Cerebellar nuclear complex (tissue), 1 donor: ENCODE measurements at regions not wholly inside any gene's neighbourhood (a gene's known extent, or its start where the extent isn't known, plus 50 kb on each side); places are given as distances from the start of the nearest gene placed in this dataset.

Source experiments
- DNase-seq, 2 experiments: peaks; one replicate each; lab custom pipeline; 2025; lab: John Stamatoyannopoulos, UW

GRCh38 chr5:164376843-164377242 lies 871.4 kb downstream of the MAT2B start:
- DNase-seq, result no peak

- DNase-seq, result no peak
These were observed 872.3 kb downstream of the MAT2B start for GRCh38 chr5:164377746-164378145.

- no peak for DNase-seq
These were observed 878.2 kb downstream of the MAT2B start for GRCh38 chr5:164383662-164384061.

GRCh38 chr5:164392531-164392930 lies 887.1 kb downstream of the MAT2B start:
- DNase-seq, result no peak

- DNase-seq, result no peak
These were observed 889.3 kb downstream of the MAT2B start for GRCh38 chr5:164394686-164395194.

GRCh38 chr5:164412531-164412930 lies 907.1 kb downstream of the MAT2B start:
- no peak for DNase-seq

- DNase-seq, result no peak
These were observed 914.7 kb downstream of the MAT2B start for GRCh38 chr5:164420161-164420560.

GRCh38 chr5:164422400-164422799 lies 917.0 kb downstream of the MAT2B start:
- DNase-seq, result no peak

- DNase-seq, result no peak
These were observed 926.4 kb downstream of the MAT2B start for GRCh38 chr5:164431634-164432304.

GRCh38 chr5:164433106-164433870 lies 927.9 kb downstream of the MAT2B start:
- DNase-seq, result no peak

GRCh38 chr5:164435576-164435975 lies 930.2 kb downstream of the MAT2B start:
- DNase-seq, result no peak

- DNase-seq, result no peak
These were observed 934.4 kb downstream of the MAT2B start for GRCh38 chr5:164439799-164440198.

GRCh38 chr5:164449460-164449859 lies 944.0 kb downstream of the MAT2B start:
- DNase-seq, result no peak

GRCh38 chr5:164466033-164466432 lies 960.6 kb downstream of the MAT2B start:
- DNase-seq, result no peak

- no peak for DNase-seq
These were observed 964.9 kb downstream of the MAT2B start for GRCh38 chr5:164470312-164470711.

- no peak for DNase-seq
These were observed 966.7 kb downstream of the MAT2B start for GRCh38 chr5:164472165-164472564.

- no peak for DNase-seq
These were observed 970.0 kb downstream of the MAT2B start for GRCh38 chr5:164475339-164475977.

GRCh38 chr5:164481270-164481669 lies 975.9 kb downstream of the MAT2B start:
- DNase-seq, result no peak

- no peak for DNase-seq
These were observed 976.9 kb downstream of the MAT2B start for GRCh38 chr5:164482351-164482750.

GRCh38 chr5:164484948-164485347 lies 979.5 kb downstream of the MAT2B start:
- no peak for DNase-seq

- DNase-seq, result no peak
These were observed 982.5 kb downstream of the MAT2B start for GRCh38 chr5:164487939-164488338.

- DNase-seq, result no peak
These were observed 992.1 kb downstream of the MAT2B start for GRCh38 chr5:164497311-164498064.
